ENCODE measurements at regions not wholly inside any gene's neighbourhood (a gene's known extent, or its start where the extent isn't known, plus 50 kb on each side); places are given as distances from the start of the nearest gene placed in this dataset.
A peak's percentile ranks its signal among the peaks of the same experiment; 100 is the strongest.

GRCh38 chr4:106424426-106424825 lies 55.8 kb upstream of the GIMD1 start:
- H3K4me3 ChIP-seq (replicated peaks; ENCODE audit: low read depth, low read length): no peak overlapping the region
- no peak for TF ChIP-seq CTCF (IDR thresholded peaks at IDR 0.05; ENCODE audit: low read length, missing control alignments)
- DNase-seq (ENCODE audit: low read depth): no peak

- DNase-seq (ENCODE audit: low read depth): no peak
- TF ChIP-seq CTCF (IDR thresholded peaks at IDR 0.05; ENCODE audit: low read length, missing control alignments): no peak
- H3K4me3 ChIP-seq (replicated peaks; ENCODE audit: low read depth, low read length): no peak overlapping the region
Measured at GRCh38 chr4:106423791-106424190, 55.2 kb upstream of the GIMD1 start.

- no peak overlapping the region for H3K4me3 ChIP-seq (replicated peaks; ENCODE audit: low read depth, low read length)
- no peak for TF ChIP-seq CTCF (IDR thresholded peaks at IDR 0.05; ENCODE audit: low read length, missing control alignments)
- no peak for DNase-seq (ENCODE audit: low read depth)
Measured at GRCh38 chr4:106422766-106423165, 54.2 kb upstream of the GIMD1 start.

- no peak for TF ChIP-seq CTCF (IDR thresholded peaks at IDR 0.05; ENCODE audit: low read length, missing control alignments)
- peak; percentile 36 for DNase-seq (ENCODE audit: low read depth)
- no peak overlapping the region for H3K4me3 ChIP-seq (replicated peaks; ENCODE audit: low read depth, low read length)
Measured at GRCh38 chr4:106421441-106422296, 53.1 kb upstream of the GIMD1 start.

GRCh38 chr4:106418444-106418843 lies 49.9 kb upstream of the GIMD1 start:
- no peak for TF ChIP-seq CTCF (IDR thresholded peaks at IDR 0.05; ENCODE audit: low read length, missing control alignments)
- no peak overlapping the region for H3K4me3 ChIP-seq (replicated peaks; ENCODE audit: low read depth, low read length)
- no peak for DNase-seq (ENCODE audit: low read depth)
